Activated CD8-positive, alpha-beta T cell treated with anti-CD3 and anti-CD28 coated beads for 36 hours (primary cell): ENCODE measurements at regions not wholly inside any gene's neighbourhood (a gene's known extent, or its start where the extent isn't known, plus 50 kb on each side); places are given as distances from the start of the nearest gene placed in this dataset.

Source experiments
- ATAC-seq: fragments of 200-7000 bp; cut with Tn5 transposase; one replicate; pipeline ENCODE4 v1.10.0; 2021; ENCODE audit warnings: mild to moderate bottlenecking, moderate library complexity
- CTCF ChIA-PET: fragments of 350-600 bp; sonication (Branson Sonifier 250); formaldehyde crosslinking; loops from one replicate; lab custom pipeline; 2021; ENCODE audit warnings: antibody characterized with exemption; lab: Charles Lee
- POLR2A ChIA-PET: fragments of 350-600 bp; sonication (Branson Sonifier 250); formaldehyde crosslinking; loops from one replicate; lab custom pipeline; 2021; ENCODE audit warnings: antibody characterized with exemption; lab: Charles Lee
- DNase-seq: peaks from one replicate; pipeline ENCODE4 v3.0.0-alpha.2; 2020
- H3K27ac Mint-ChIP-seq: one replicate; pipeline ENCODE4 v1.8.0; 2021; ENCODE audit warnings: mild to moderate bottlenecking, mixed read lengths
- H3K27me3 Mint-ChIP-seq: one replicate; pipeline ENCODE4 v1.8.0; 2021; ENCODE audit warnings: mixed read lengths
- H3K36me3 Mint-ChIP-seq: one replicate; pipeline ENCODE4 v1.8.0; 2021; ENCODE audit warnings: low read depth, mixed read lengths
- H3K4me1 Mint-ChIP-seq: one replicate; pipeline ENCODE4 v1.8.0; 2021; ENCODE audit warnings: low read depth, mixed read lengths
- H3K4me3 Mint-ChIP-seq: one replicate; pipeline ENCODE4 v1.8.0; 2021; ENCODE audit warnings: mild to moderate bottlenecking, moderate library complexity, mixed read lengths
- H3K9me3 Mint-ChIP-seq: one replicate; pipeline ENCODE4 v1.8.0; 2021; ENCODE audit warnings: mixed read lengths
- CTCF ChIP-seq: fragments of 200-600 bp; IDR thresholded peaks from one replicate; pipeline ENCODE4 v1.8.0; 2022; ENCODE audit warnings: antibody characterized with exemption, mild to moderate bottlenecking
- intact Hi-C: fragments of 100-400 bp; cut with micrococcal nuclease; formaldehyde crosslinking; loops from one replicate; pipeline ENCODE4 v1.10.0; 2022

- POLR2A ChIA-PET = no interaction called here
- CTCF ChIA-PET = no interaction called here
- Mint-ChIP-seq H3K27me3 (no peaks in the 10 kb centered on the region), H3K27ac (no peak overlapping the region), H3K36me3 (no peaks in the 10 kb centered on the region), H3K9me3 (peaks cover 13% of the 10 kb centered on the region), H3K4me3 (no peak overlapping the region), H3K4me1 (no peaks in the 10 kb centered on the region)
- ATAC-seq (no peak), DNase-seq (no peak)
- no peak for TF ChIP-seq CTCF
- intact Hi-C loops = no loop called here
Measured at GRCh38 chr2:4135765-4136164, 432.4 kb downstream of the DCDC2C start.

- H3K4me3 Mint-ChIP-seq = no peak overlapping the region
- CTCF ChIA-PET = no interaction called here
- H3K27ac Mint-ChIP-seq = no peak overlapping the region
- peaks cover 1% of the 10 kb centered on the region for H3K9me3 Mint-ChIP-seq
- DNase-seq (no peak), ATAC-seq (no peak)
- POLR2A ChIA-PET = no interaction called here
- H3K36me3 Mint-ChIP-seq = no peaks in the 10 kb centered on the region
- TF ChIP-seq CTCF = no peak
- no peaks in the 10 kb centered on the region for H3K27me3 Mint-ChIP-seq
- H3K4me1 Mint-ChIP-seq = no peaks in the 10 kb centered on the region
- intact Hi-C loops = no loop called here
Measured at GRCh38 chr2:4139316-4139715, 435.9 kb downstream of the DCDC2C start.

GRCh38 chr2:4139731-4140130 is 436.4 kb downstream of the DCDC2C start:
- H3K27me3 Mint-ChIP-seq = no peaks in the 10 kb centered on the region
- H3K9me3 Mint-ChIP-seq = peaks cover 3% of the 10 kb centered on the region
- DNase-seq = no peak
- no peaks in the 10 kb centered on the region for H3K36me3 Mint-ChIP-seq
- TF ChIP-seq CTCF = no peak
- no peak overlapping the region for H3K27ac Mint-ChIP-seq
- CTCF ChIA-PET = no interaction called here
- H3K4me3 Mint-ChIP-seq = no peak overlapping the region
- POLR2A ChIA-PET = no interaction called here
- intact Hi-C loops = no loop called here
- H3K4me1 Mint-ChIP-seq = no peaks in the 10 kb centered on the region
- no peak for ATAC-seq

- no peaks in the 10 kb centered on the region for H3K4me1 Mint-ChIP-seq
- H3K9me3 Mint-ChIP-seq = peaks cover 3% of the 10 kb centered on the region
- no peaks in the 10 kb centered on the region for H3K36me3 Mint-ChIP-seq
- CTCF ChIA-PET = interaction anchor here (1.1 kb wide), 1 partner anchor 474 kb away, joined by 3 read pairs; no protein-coding TSS in a partner anchor
- TF ChIP-seq CTCF = no peak
- no peaks in the 10 kb centered on the region for H3K27me3 Mint-ChIP-seq
- no peak for ATAC-seq
- intact Hi-C loops = no loop called here
- no peak overlapping the region for H3K27ac Mint-ChIP-seq
- H3K4me3 Mint-ChIP-seq = no peak overlapping the region
- POLR2A ChIA-PET = no interaction called here
- DNase-seq = no peak
Measured at GRCh38 chr2:4140281-4140970, 437.1 kb downstream of the DCDC2C start.

- no peak for TF ChIP-seq CTCF
- no peak overlapping the region for H3K4me3 Mint-ChIP-seq
- no peaks in the 10 kb centered on the region for H3K36me3 Mint-ChIP-seq
- ATAC-seq (no peak), DNase-seq (no peak)
- peaks cover 9% of the 10 kb centered on the region for H3K9me3 Mint-ChIP-seq
- H3K27ac Mint-ChIP-seq = no peak overlapping the region
- intact Hi-C loops = no loop called here
- H3K27me3 Mint-ChIP-seq = no peaks in the 10 kb centered on the region
- H3K4me1 Mint-ChIP-seq = no peaks in the 10 kb centered on the region
- CTCF ChIA-PET = no interaction called here
- POLR2A ChIA-PET = no interaction called here
Measured at GRCh38 chr2:4144731-4145130, 441.4 kb downstream of the DCDC2C start.
